SK-MEL-5 (cell line): ENCODE measurements at regions not wholly inside any gene's neighbourhood (a gene's known extent, or its start where the extent isn't known, plus 50 kb on each side); places are given as distances from the start of the nearest gene placed in this dataset.

Experiments
- DNase-seq: peaks from one replicate; pipeline ENCODE4 v3.0.0-alpha.2; 2016; ENCODE audit warnings: low read depth, low spot score
- in situ Hi-C: cut with HindIII; loops from 2 replicates; pipeline ENCODE4 v1.10.0; 2016; ENCODE audit warnings: low sequenced_read_pairs, high pct_unique_total_duplicates, low pct_unique_long_range_greater_than_20kb

GRCh38 chr1:22344851-22345560, 106.6 kb upstream of the ZBTB40 start:
- no peak for DNase-seq
- in situ Hi-C loops, result no loop called here

GRCh38 chr1:22347854-22348760, 103.5 kb upstream of the ZBTB40 start:
- DNase-seq, result no peak
- in situ Hi-C loops, result no loop called here

DNA sequence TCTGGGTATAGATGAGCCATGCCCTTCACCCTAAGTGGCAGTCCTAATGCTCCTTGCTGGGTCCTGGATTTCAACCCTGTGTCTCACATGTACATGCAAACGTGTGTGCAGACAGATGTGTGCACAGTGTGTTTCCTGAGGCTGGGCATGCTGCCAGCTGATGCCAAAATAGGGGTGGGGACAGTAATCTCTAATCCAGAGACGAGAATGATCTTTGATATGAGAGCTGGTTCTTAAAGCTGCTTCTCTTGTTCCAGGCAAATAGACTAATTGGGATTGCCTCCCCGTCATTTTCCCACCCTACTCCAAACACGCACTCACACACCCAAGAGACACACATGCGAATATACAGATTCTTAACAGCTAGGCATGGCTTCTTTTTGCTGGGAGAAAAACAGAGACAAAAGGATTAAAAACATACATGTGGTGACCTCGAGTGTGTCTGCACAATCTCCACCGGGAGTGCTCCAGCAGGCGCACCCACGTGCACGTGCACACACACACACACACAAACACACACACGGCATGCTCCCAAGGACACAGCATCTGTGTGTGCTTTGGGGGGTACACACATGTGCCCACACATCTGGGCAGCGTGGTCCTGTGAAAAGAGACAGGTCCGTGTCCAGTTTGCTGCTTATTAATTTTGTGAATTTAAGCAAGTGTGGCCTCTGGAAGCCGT, 102.1 kb upstream of the ZBTB40 start:
- in situ Hi-C loops, result no loop called here

GRCh38 chr1:22350171-22350923, 101.3 kb upstream of the ZBTB40 start:
- in situ Hi-C loops, result no loop called here
- no peak for DNase-seq

More for the DNA sequence above, 102.1 kb upstream of the ZBTB40 start:
- DNase-seq, result no peak

DNA sequence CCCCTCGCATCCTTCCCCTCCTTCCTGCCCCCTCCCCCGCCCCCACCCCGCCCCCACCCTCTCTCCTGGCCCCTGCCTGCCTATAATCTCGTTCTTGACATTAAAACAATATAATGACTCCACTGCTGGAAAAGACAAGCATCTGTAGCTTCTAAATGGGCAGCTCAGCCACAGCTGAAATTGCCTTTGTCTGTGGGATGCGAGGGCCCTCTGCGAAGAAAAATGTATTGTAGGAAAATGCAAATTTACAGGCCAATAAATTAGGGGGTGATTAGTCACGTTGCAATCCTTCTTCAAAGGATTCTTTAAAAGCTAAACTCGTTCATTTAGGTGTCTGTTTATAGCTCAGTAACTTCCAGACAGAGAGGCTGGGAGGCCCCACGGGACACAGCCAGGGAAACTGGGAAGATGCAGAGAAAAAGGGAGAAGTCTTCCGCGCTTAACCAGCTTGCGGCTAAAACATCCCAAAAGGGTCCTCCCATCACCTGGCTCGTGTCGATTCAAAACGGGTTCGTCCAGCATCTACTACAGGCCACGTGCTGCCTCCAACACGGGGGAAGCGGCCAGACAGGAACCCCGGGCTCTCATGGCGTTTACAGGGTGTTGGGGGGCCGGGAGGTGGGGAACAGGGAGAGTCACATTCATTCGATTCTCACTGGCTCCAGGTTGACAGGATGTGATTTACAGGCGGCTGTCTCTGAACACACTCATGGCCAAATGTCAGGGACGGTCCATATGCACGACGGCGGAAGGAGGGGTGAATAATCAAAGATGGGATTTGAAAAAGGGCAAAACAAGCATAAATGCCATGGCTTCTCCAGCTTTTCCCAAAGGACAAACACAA, 100.5 kb upstream of the ZBTB40 start:
- in situ Hi-C loops, result no loop called here
- no peak for DNase-seq

DNA sequence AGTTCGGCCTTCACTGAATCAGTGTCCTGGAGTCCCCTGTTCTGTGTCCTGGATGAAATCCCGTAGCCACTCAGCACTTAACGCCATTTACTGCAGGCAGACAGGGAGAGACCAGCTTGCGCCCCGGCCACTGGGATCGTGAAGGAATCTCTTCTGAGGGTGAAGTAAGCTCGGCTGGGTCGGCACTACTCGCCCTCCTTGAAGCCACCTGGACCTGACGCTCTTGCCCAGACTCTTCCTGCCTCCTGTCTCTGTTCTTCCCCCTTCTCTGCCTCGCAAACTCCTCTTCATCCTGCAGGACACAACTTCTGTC, 99.9 kb upstream of the ZBTB40 start:
- in situ Hi-C loops, result no loop called here
- DNase-seq, result no peak

DNA sequence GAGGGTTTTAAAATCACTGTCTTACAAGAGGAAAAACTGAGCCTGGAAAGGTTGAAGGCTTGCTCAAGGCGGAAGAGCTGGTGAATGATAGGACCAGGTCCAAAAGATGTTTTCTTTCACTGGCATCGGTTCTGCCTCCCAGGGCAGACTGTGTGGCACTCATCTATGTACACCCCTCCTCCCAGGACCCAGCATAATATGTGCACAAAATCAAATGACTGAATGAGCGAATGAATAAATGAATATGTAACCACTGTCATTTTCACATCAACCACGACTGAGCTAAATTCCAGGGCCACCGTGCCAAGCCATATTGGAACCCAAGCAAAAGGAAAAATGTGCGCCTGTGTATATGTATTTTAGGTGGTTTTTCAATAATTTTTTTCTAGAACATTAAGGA, 99.3 kb upstream of the ZBTB40 start:
- in situ Hi-C loops, result no loop called here
- DNase-seq, result no peak

DNA sequence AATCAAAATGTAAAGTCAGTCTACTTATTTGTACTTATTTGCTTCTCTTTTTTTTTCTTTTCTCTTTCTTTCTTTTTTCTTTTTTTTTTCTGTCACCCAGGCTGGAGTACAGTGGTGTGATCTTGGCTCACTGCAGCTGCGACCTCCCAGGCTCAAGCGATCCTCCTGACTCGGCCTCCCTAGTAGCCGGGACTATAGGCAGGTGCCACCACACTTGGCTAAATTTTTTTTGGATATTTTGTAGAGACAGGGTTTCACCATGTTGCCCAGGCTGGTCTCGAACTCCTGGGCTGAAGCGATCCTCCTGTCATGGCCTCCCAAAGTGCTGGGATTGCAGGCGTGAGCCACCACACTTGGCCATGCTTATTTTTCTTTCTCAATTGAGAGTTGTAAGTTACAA, 98.8 kb upstream of the ZBTB40 start:
- DNase-seq, result no peak
- in situ Hi-C loops, result no loop called here

GRCh38 chr1:22359427-22359826, 92.2 kb upstream of the ZBTB40 start:
- no peak for DNase-seq
- in situ Hi-C loops, result no loop called here

- in situ Hi-C loops, result no loop called here
- DNase-seq, result no peak
Observed at GRCh38 chr1:22362626-22363402, 88.8 kb upstream of the ZBTB40 start.

DNA sequence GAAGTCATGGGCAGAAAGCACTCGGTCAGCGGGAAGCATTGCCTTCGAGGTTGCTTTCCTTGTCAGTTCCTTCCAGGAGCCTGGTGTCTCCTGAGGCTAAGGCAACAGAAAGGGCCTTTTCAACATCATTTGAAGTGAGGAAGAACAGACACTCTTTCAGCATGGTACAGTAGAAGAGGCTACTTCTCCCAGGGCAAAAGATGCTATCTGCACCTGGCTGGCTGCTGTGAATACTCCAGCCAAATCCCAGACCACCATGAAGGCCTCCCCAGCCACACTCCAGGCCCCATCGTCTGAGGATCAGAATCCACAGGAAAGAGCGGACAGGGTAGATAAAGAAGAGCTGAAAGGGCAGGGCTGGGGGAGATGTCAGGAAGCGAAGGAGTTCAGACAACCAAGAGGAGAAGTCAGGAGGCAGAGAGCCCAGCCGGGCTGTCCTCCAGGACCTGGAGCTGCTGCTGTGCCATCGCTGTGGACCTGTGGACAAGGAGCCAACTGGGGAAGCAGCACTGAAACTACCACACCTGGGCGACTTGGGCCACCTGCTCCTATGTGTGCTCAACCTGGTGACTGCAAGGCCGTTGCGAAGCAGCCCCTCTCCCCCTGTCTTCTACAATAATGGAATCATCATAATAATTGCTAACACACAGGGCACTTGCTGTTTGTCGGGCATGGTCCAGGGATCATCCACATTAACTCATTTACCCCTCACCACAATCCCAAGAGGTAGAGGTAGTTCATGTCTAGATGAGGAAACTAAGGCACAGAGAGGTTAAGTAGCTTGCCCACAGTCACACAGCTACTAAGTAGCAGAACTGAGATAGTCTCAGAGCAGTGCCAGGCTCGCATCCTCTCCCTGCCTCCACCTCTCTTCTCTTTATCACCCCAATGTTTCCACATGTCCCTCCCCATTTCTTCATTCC, 88.0 kb upstream of the ZBTB40 start:
- no peak for DNase-seq
- in situ Hi-C loops, result no loop called here

DNA sequence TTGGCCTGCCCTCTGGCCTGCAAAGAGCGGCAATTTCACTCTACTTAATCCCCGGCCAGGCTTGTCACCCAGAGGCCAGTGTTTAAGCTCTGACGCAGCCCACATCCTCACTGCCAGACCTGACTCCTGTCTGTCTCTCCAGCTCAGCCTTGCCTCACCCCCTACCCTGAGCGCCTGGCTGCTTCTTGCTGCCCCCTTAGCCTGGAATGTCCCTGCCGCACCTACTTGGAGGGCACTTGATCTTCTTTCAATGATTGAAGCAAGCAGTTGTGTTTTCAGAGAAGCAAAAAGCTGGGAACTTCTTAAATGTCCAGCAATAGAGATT, 87.4 kb upstream of the ZBTB40 start:
- DNase-seq, result no peak
- in situ Hi-C loops, result no loop called here

- peak; percentile 10 for DNase-seq
- in situ Hi-C loops, result no loop called here
Observed at GRCh38 chr1:22364764-22365163, 86.9 kb upstream of the ZBTB40 start.

- DNase-seq, result peak; percentile 11
- in situ Hi-C loops, result no loop called here
Observed at GRCh38 chr1:22365331-22366295, 86.0 kb upstream of the ZBTB40 start.

GRCh38 chr1:22366346-22366745, 85.3 kb upstream of the ZBTB40 start:
- in situ Hi-C loops, result no loop called here
- DNase-seq, result no peak
